B cell (primary cell): ENCODE measurements at regions not wholly inside any gene's neighbourhood (a gene's known extent, or its start where the extent isn't known, plus 50 kb on each side); places are given as distances from the start of the nearest gene placed in this dataset.

Experiments
- ATAC-seq: fragments of 200-7000 bp; cut with Tn5 transposase; one replicate; pipeline ENCODE4 v1.10.0; 2021; ENCODE audit warnings: low read depth, mild to moderate bottlenecking, moderate number of reproducible peaks, moderate library complexity
- CTCF ChIA-PET: fragments of 350-600 bp; sonication (Branson Sonifier 250); formaldehyde crosslinking; loops from one replicate; lab custom pipeline; 2021; ENCODE audit warnings: antibody characterized with exemption, inconsistent platforms; lab: Charles Lee
- POLR2A ChIA-PET: fragments of 350-600 bp; sonication (Branson Sonifier 250); formaldehyde crosslinking; loops from one replicate; lab custom pipeline; 2021; ENCODE audit warnings: antibody characterized with exemption; lab: Charles Lee
- DNase-seq: peaks from one replicate; pipeline ENCODE4 v3.0.0; 2013
- H2AFZ ChIP-seq: 2 replicates; pipeline ENCODE4 v1.6.1; 2012; ENCODE audit warnings: mild to moderate bottlenecking, low read depth, low read length; ENCODE audit not compliant: insufficient read depth, poor library complexity, severe bottlenecking
- H3K27ac ChIP-seq, 2 donors: 1 replicate in 1 of 2; 2 replicates in 1 of 2; pipeline ENCODE4 v1.5.1; 2012 to 2013; ENCODE audit warnings: low read length in 2 of 2, mild to moderate bottlenecking in 2 of 2, moderate library complexity in 1 of 2
- H3K27me3 ChIP-seq, 4 experiments: fragments of 200-600 bp in 1 of 4; sonication (generic) in 1 of 4; replicated peaks in 1 of 4; 1 replicate in 2 of 4; 2 replicates in 2 of 4; pipeline versions ENCODE4 v1.6.1 to v1.7.0; 2013 to 2016; ENCODE audit warnings: low read length in 3 of 4, mild to moderate bottlenecking in 2 of 4, mixed read lengths in 1 of 4, moderate library complexity in 1 of 4; ENCODE audit not compliant: insufficient read depth in 4 of 4, control insufficient read depth in 3 of 4; ENCODE audit errors: control extremely low read depth in 1 of 4
- H3K36me3 ChIP-seq, 2 experiments: replicated peaks in 1 of 2; 1 replicate in 1 of 2; 2 replicates in 1 of 2; pipeline versions ENCODE4 v1.6.1 to v1.7.1; 2013; ENCODE audit warnings: low read length in 1 of 2; ENCODE audit not compliant: insufficient read depth in 2 of 2, control insufficient read depth in 1 of 2; ENCODE audit errors: control extremely low read depth in 1 of 2, extremely low read depth in 1 of 2
- H3K4me1 ChIP-seq, 2 donors: fragments of 200-600 bp in 1 of 2; sonication (generic) in 1 of 2; 1 replicate in 1 of 2; 2 replicates in 1 of 2; pipeline versions ENCODE4 v1.5.1 to v1.6.1; 2013 to 2017; ENCODE audit warnings: low read length in 2 of 2; ENCODE audit not compliant: control insufficient read depth in 2 of 2, insufficient read depth in 2 of 2
- H3K4me2 ChIP-seq: replicated peaks from 2 replicates; pipeline ENCODE3; 2012; ENCODE audit warnings: mild to moderate bottlenecking, low read depth, low read length; ENCODE audit not compliant: poor library complexity, severe bottlenecking
- H3K4me3 ChIP-seq, 5 experiments: fragments of 200-600 bp in 1 of 5; sonication (generic) in 1 of 5; 1 replicate in 3 of 5; 2 replicates in 2 of 5; pipeline versions ENCODE4 v1.5.1 to v1.7.0; 2011 to 2016; ENCODE audit warnings: low read length in 4 of 5, mild to moderate bottlenecking in 4 of 5, low read depth in 2 of 5, control low read depth in 1 of 5, moderate library complexity in 1 of 5; ENCODE audit not compliant: insufficient read depth in 1 of 5; ENCODE audit errors: control extremely low read depth in 1 of 5, extremely low read depth in 1 of 5
- H3K79me2 ChIP-seq: fragments of 200-600 bp; sonication (generic); one replicate; pipeline ENCODE4 v1.6.0; 2016; ENCODE audit warnings: low read length; ENCODE audit not compliant: control insufficient read depth, insufficient read depth
- H3K9ac ChIP-seq: fragments of 200-600 bp; sonication (generic); 2 replicates; pipeline ENCODE4 v1.6.1; 2017; ENCODE audit warnings: mild to moderate bottlenecking, low read length, moderate library complexity
- H3K9me3 ChIP-seq, 3 donors: one replicate each; pipeline versions ENCODE4 v1.6.1 to v1.7.1; 2013; ENCODE audit warnings: low read length in 2 of 3; ENCODE audit not compliant: control insufficient read depth in 2 of 3, insufficient read depth in 1 of 3; ENCODE audit errors: control extremely low read depth in 1 of 3
- H4K20me1 ChIP-seq: 2 replicates; pipeline ENCODE4 v1.6.0; 2012; ENCODE audit warnings: mild to moderate bottlenecking, low read length; ENCODE audit not compliant: insufficient read depth, control insufficient read depth, poor library complexity, severe bottlenecking
- H3K27ac Mint-ChIP-seq: one replicate; pipeline ENCODE4 v1.8.0; 2021; ENCODE audit warnings: mixed read lengths
- H3K27me3 Mint-ChIP-seq: one replicate; pipeline ENCODE4 v1.8.0; 2021; ENCODE audit warnings: mixed read lengths
- H3K4me1 Mint-ChIP-seq: one replicate; pipeline ENCODE4 v1.8.0; 2021; ENCODE audit warnings: mixed read lengths
- H3K4me3 Mint-ChIP-seq: one replicate; pipeline ENCODE4 v1.8.0; 2021; ENCODE audit warnings: mixed read lengths
- H3K9me3 Mint-ChIP-seq: one replicate; pipeline ENCODE4 v1.8.0; 2022; ENCODE audit warnings: mixed read lengths; ENCODE audit not compliant: insufficient read depth
- EZH2 ChIP-seq: IDR thresholded peaks from 2 replicates; pipeline ENCODE4 v1.6.1; 2012; ENCODE audit warnings: borderline replicate concordance, low read depth, mild to moderate bottlenecking, moderate library complexity, low read length; ENCODE audit not compliant: insufficient read depth, poor library complexity, severe bottlenecking
- WGBS: methylation state at CpG from one replicate; pipeline ENCODE4 v1.1.5; 2013; ENCODE audit warnings: missing lambda C conversion rate; ENCODE audit not compliant: insufficient coverage; 5-methylcytosine and 5-hydroxymethylcytosine counted together
- intact Hi-C: fragments of 100-400 bp; cut with micrococcal nuclease; formaldehyde crosslinking; loops from one replicate; pipeline ENCODE4 v1.10.0; 2022
- TF ChIP-seq, protein P1 (sequence below): fragments of 200-600 bp; IDR thresholded peaks from one replicate; pipeline ENCODE4 v1.8.0; 2022; ENCODE audit warnings: antibody characterized with exemption, mild to moderate bottlenecking

DNA sequence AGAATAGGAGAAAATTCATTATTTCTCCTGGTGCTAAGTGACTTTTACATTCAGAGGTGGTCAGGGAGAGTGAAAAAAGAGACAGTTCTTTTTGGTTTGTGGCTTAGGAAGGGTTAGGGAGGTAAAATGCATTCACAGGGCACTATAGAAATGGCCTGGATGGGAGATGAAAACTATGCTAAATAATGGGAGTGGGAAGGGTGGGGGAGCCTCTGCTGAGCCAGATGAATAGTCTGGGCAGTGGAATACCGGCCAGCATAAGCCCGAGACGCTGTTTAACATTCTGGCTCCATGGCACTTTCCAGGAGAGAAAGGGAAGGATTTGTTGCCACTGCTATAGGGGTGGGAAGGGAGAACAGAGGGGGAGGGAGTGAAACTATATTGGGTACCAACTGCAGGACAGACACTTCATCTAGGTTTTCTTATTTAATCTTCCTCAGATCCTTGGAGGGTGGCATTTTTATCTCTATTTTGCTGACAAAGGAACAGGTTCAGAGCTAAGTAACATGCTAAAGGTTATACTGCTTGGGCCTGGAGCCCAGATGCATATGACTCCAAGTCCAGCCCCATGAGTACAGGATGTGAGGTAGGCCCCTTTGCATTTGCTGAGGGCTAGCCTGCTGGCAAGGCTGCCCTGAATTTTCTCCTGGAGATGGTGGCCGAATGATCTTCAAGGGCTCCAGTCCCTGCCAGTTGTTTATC is 372.4 kb downstream of the CCSER2 start:
- ChIA-PET POLR2A (no interaction called here), CTCF (no interaction called here)
- no peak overlapping the region for H2AFZ ChIP-seq
- H3K4me1 ChIP-seq = no peaks in the 10 kb centered on the region
- peaks cover 0 to 3% (median 0%) of the 10 kb centered on the region in 3 donors for H3K9me3 ChIP-seq
- H3K27me3 Mint-ChIP-seq = peaks cover 5% of the 10 kb centered on the region
- no peak overlapping the region for H3K4me3 ChIP-seq
- WGBS = 77% methylated on average over 4 of the region's 4 CpGs
- H3K27me3 ChIP-seq = no peaks in the 10 kb centered on the region
- no peaks in the 10 kb centered on the region for H3K9me3 Mint-ChIP-seq
- no peak overlapping the region for H3K9ac ChIP-seq
- TF ChIP-seq EZH2 = no peak
- TF ChIP-seq, protein P1, sequence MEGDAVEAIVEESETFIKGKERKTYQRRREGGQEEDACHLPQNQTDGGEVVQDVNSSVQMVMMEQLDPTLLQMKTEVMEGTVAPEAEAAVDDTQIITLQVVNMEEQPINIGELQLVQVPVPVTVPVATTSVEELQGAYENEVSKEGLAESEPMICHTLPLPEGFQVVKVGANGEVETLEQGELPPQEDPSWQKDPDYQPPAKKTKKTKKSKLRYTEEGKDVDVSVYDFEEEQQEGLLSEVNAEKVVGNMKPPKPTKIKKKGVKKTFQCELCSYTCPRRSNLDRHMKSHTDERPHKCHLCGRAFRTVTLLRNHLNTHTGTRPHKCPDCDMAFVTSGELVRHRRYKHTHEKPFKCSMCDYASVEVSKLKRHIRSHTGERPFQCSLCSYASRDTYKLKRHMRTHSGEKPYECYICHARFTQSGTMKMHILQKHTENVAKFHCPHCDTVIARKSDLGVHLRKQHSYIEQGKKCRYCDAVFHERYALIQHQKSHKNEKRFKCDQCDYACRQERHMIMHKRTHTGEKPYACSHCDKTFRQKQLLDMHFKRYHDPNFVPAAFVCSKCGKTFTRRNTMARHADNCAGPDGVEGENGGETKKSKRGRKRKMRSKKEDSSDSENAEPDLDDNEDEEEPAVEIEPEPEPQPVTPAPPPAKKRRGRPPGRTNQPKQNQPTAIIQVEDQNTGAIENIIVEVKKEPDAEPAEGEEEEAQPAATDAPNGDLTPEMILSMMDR = no peak
- H3K4me3 Mint-ChIP-seq = no peak overlapping the region
- no peaks in the 10 kb centered on the region for H4K20me1 ChIP-seq
- no peak overlapping the region for H3K27ac ChIP-seq
- no peaks in the 10 kb centered on the region for H3K4me1 Mint-ChIP-seq
- no peak overlapping the region for H3K4me2 ChIP-seq
- no peak for DNase-seq
- intact Hi-C loops = no loop called here
- no peaks in the 10 kb centered on the region for H3K79me2 ChIP-seq
- no peaks in the 10 kb centered on the region for H3K36me3 ChIP-seq
- ATAC-seq = no peak
- no peak overlapping the region for H3K27ac Mint-ChIP-seq

DNA sequence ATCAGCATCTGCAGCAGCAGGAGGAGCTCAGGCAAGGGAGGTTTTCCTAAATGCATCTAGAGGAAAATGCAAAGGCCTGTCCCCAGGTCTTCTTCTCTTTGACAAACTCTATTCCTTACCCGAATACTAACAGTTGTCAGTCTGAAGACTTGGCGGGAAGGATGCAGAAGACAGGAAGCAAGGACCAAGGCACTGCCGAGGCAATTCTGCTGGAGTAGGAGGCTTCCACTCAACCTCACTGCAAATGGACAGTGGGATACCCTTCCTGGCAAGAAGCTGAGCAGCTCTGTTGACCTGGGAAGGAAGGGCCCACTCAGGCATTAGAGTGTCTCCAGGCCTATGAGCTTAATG is 373.0 kb downstream of the CCSER2 start:
- Histone ChIP-seq H3K9me3 (peaks cover 0 to 3% (median 0%) of the 10 kb centered on the region in 3 donors), H3K36me3 (no peaks in the 10 kb centered on the region), H4K20me1 (no peaks in the 10 kb centered on the region), H3K27me3 (no peaks in the 10 kb centered on the region), H3K27ac (no peak overlapping the region), H3K4me1 (no peaks in the 10 kb centered on the region), H2AFZ (no peak overlapping the region), H3K79me2 (no peaks in the 10 kb centered on the region), H3K9ac (no peak overlapping the region), H3K4me3 (no peak overlapping the region), H3K4me2 (no peak overlapping the region)
- intact Hi-C loops = no loop called here
- CTCF ChIA-PET = no interaction called here
- POLR2A ChIA-PET = no interaction called here
- H3K27ac Mint-ChIP-seq = no peak overlapping the region
- H3K9me3 Mint-ChIP-seq = no peaks in the 10 kb centered on the region
- no peaks in the 10 kb centered on the region for H3K4me1 Mint-ChIP-seq
- DNase-seq (no peak), ATAC-seq (no peak)
- no peak for TF ChIP-seq EZH2
- TF ChIP-seq, protein P1 = no peak
- no peak overlapping the region for H3K4me3 Mint-ChIP-seq
- 91% methylated on average over 3 of the region's 3 CpGs for WGBS
- peaks cover 5% of the 10 kb centered on the region for H3K27me3 Mint-ChIP-seq
